ENCODE measurements at regions not wholly inside any gene's neighbourhood (a gene's known extent, or its start where the extent isn't known, plus 50 kb on each side); places are given as distances from the start of the nearest gene placed in this dataset.

DNA sequence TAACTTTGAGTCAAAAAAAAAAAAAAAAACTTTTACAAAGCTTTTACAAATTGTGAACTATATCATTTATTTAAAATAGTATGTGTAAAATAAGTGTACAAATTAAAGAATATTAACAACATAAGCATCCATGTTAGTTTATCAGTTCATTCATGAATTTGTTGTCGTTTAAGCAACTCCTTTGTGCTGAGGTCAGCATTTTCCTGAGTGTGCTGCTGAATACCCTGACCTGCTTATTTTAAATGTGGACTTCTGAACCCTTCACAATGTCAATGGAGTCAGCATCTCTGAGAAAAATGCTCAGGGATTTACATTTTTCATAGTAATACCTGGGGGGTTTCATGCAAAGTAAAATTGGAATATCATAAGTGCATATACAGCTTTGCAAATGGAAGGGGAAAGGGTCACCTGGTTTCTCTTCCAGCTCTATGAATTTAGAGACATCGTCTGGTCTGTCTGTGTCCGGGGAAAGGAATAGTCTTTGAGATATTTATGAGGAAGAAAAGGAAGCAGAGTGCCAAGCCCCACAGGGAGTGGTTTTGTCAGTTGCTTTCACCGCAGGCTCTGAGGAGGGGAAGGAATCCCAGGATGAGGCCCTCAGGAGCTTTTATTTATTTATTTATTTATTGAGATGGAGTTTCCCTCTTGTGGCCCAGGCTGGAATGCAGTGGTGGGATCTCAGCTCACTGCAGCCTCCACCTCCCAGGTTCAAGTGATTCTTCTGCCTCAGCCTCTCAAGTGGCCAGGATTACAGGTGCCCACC is 125.5 kb upstream of the SVIL start:
- TF ChIP-seq CTCF (IDR thresholded peaks at IDR 0.05): no peak
- no peaks in the 10 kb centered on the region for H3K36me3 ChIP-seq (ENCODE audit: insufficient read depth in 1 of 2, low read depth in 1 of 2)
- no peaks in the 10 kb centered on the region for H3K4me1 ChIP-seq
- DNase-seq (no peak), ATAC-seq (no peak)
- intact Hi-C loops (cut with DNase I): no loop called here
- no peaks in the 10 kb centered on the region for H3K9me3 ChIP-seq
- H3K27me3 ChIP-seq (ENCODE audit: insufficient read depth in 3 of 3, low read length in 2 of 3): no peaks in the 10 kb centered on the region
- 77 to 88% (median 78%) methylated on average over 4 of the region's 4 CpGs for WGBS, 3 donors
- H3K27ac ChIP-seq: no peak overlapping the region
- no peak overlapping the region for H3K4me3 ChIP-seq

- H3K4me1 ChIP-seq: no peaks in the 10 kb centered on the region
- intact Hi-C loops (cut with DNase I): no loop called here
- ATAC-seq (no peak), DNase-seq (no peak)
- no peaks in the 10 kb centered on the region for H3K36me3 ChIP-seq (ENCODE audit: insufficient read depth in 1 of 2, low read depth in 1 of 2)
- H3K9me3 ChIP-seq: no peaks in the 10 kb centered on the region
- no peak overlapping the region for H3K4me3 ChIP-seq
- H3K27ac ChIP-seq: no peak overlapping the region
- no peak for TF ChIP-seq CTCF (IDR thresholded peaks at IDR 0.05)
- 74 to 79% (median 79%) methylated on average over 9 of the region's 9 CpGs for WGBS, 3 donors
- no peaks in the 10 kb centered on the region for H3K27me3 ChIP-seq (ENCODE audit: insufficient read depth in 3 of 3, low read length in 2 of 3)
Measured at GRCh38 chr10:29757551-29758297, 123.0 kb upstream of the SVIL start.

DNA sequence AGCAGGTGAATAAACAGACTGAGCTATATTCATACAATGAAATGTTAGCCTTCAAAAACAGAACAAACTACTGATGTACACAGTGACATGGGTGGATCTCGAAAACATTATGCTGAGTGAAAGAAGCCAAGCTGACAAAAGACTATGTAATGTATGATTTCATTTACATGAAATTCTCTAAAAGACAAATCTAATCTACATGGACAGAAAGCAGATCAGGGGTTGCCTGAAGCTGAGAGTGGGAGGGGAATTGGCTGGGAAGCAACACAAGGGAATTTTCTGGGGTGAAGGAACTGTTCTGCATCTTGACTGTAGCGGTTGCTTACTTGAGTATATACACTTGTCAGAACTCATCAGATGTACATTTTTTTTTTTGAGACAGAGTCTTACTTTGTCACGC is 121.7 kb upstream of the SVIL start:
- 83 to 91% (median 87%) methylated on average over 3 of the region's 3 CpGs for WGBS, 3 donors
- Histone ChIP-seq H3K4me3 (no peak overlapping the region), H3K9me3 (no peaks in the 10 kb centered on the region), H3K36me3 (ENCODE audit: insufficient read depth in 1 of 2, low read depth in 1 of 2) (no peaks in the 10 kb centered on the region), H3K4me1 (no peaks in the 10 kb centered on the region), H3K27ac (no peak overlapping the region), H3K27me3 (ENCODE audit: insufficient read depth in 3 of 3, low read length in 2 of 3) (no peaks in the 10 kb centered on the region)
- ATAC-seq (no peak), DNase-seq (no peak)
- TF ChIP-seq CTCF (IDR thresholded peaks at IDR 0.05): no peak
- intact Hi-C loops (cut with DNase I): no loop called here

- no peaks in the 10 kb centered on the region for H3K36me3 ChIP-seq (ENCODE audit: insufficient read depth in 1 of 2, low read depth in 1 of 2)
- no peaks in the 10 kb centered on the region for H3K4me1 ChIP-seq
- no peak overlapping the region for H3K4me3 ChIP-seq
- 75 to 89% (median 79%) methylated on average over 7 of the region's 7 CpGs for WGBS, 3 donors
- no peak for TF ChIP-seq CTCF (IDR thresholded peaks at IDR 0.05)
- ATAC-seq (no peak), DNase-seq (no peak)
- H3K27me3 ChIP-seq (ENCODE audit: insufficient read depth in 3 of 3, low read length in 2 of 3): no peaks in the 10 kb centered on the region
- H3K9me3 ChIP-seq: no peaks in the 10 kb centered on the region
- intact Hi-C loops (cut with DNase I): no loop called here
- no peak overlapping the region for H3K27ac ChIP-seq
Measured at GRCh38 chr10:29753283-29753682, 118.5 kb upstream of the SVIL start.
